Fibroblast of mammary gland (primary cell): ENCODE measurements at regions not wholly inside any gene's neighbourhood (a gene's known extent, or its start where the extent isn't known, plus 50 kb on each side); places are given as distances from the start of the nearest gene placed in this dataset.

Source experiments
- DNase-seq: peaks from one replicate; pipeline ENCODE4 v3.0.0-alpha.2; 2010; ENCODE audit warnings: low read depth
- H3K4me3 ChIP-seq: 2 replicates; pipeline ENCODE4 v1.5.1; 2011; ENCODE audit warnings: low read depth, mild to moderate bottlenecking, low read length, moderate library complexity; ENCODE audit not compliant: control insufficient read depth
- CTCF ChIP-seq: conservative IDR thresholded peaks from 2 replicates; pipeline ENCODE4 v1.5.1; 2011; ENCODE audit warnings: low read depth, low read length, inconsistent platforms; ENCODE audit not compliant: control insufficient read depth, insufficient read depth

- DNase-seq = no peak
- TF ChIP-seq CTCF = no peak
- H3K4me3 ChIP-seq = no peak overlapping the region
Observed at GRCh38 chr9:118644066-118644465, 725.2 kb downstream of the BRINP1 start.

- no peak overlapping the region for H3K4me3 ChIP-seq
- DNase-seq = no peak
- TF ChIP-seq CTCF = no peak
Observed at GRCh38 chr9:118647331-118647730, 721.9 kb downstream of the BRINP1 start.

GRCh38 chr9:118650417-118650816, 718.8 kb downstream of the BRINP1 start:
- H3K4me3 ChIP-seq = no peak overlapping the region
- DNase-seq = no peak
- no peak for TF ChIP-seq CTCF

- no peak overlapping the region for H3K4me3 ChIP-seq
- no peak for TF ChIP-seq CTCF
- no peak for DNase-seq
Observed at GRCh38 chr9:118651511-118651910, 717.7 kb downstream of the BRINP1 start.

GRCh38 chr9:118652258-118652657, 717.0 kb downstream of the BRINP1 start:
- H3K4me3 ChIP-seq = no peak overlapping the region
- TF ChIP-seq CTCF = no peak
- DNase-seq = no peak

GRCh38 chr9:118652912-118653311, 716.3 kb downstream of the BRINP1 start:
- TF ChIP-seq CTCF = no peak
- H3K4me3 ChIP-seq = no peak overlapping the region
- DNase-seq = no peak

GRCh38 chr9:118659011-118659410, 710.2 kb downstream of the BRINP1 start:
- TF ChIP-seq CTCF = no peak
- no peak for DNase-seq
- no peak overlapping the region for H3K4me3 ChIP-seq
